MG63 (cell line): ENCODE measurements at regions not wholly inside any gene's neighbourhood (a gene's known extent, or its start where the extent isn't known, plus 50 kb on each side); places are given as distances from the start of the nearest gene placed in this dataset.
A peak's percentile ranks its signal among the peaks of the same experiment; 100 is the strongest.
"Not testable (repeated sequence)": the region's sequence is repeated elsewhere in the genome, so short reads cannot be mapped to it uniquely, and the experiment has no call there.

Experiments
- DNase-seq: peaks from one replicate; pipeline ENCODE4 v3.0.0-alpha.2; 2020
- H3K27me3 ChIP-seq: fragments of 250-450 bp; sonication (Bioruptor Pico); 2 replicates; pipeline ENCODE4 v1.5.1; 2020; ENCODE audit warnings: mild to moderate bottlenecking, moderate library complexity
- H3K36me3 ChIP-seq: fragments of 250-450 bp; sonication (Bioruptor Pico); 2 replicates; pipeline ENCODE4 v1.5.1; 2020; ENCODE audit warnings: mild to moderate bottlenecking, moderate library complexity
- H3K4me3 ChIP-seq: fragments of 250-450 bp; sonication (Bioruptor Pico); 2 replicates; pipeline ENCODE4 v1.5.1; 2020; ENCODE audit warnings: mild to moderate bottlenecking, moderate library complexity
- H3K9me3 ChIP-seq: fragments of 250-450 bp; sonication (Bioruptor Pico); 2 replicates; pipeline ENCODE4 v1.5.1; 2020; ENCODE audit warnings: mild to moderate bottlenecking, moderate library complexity

DNA sequence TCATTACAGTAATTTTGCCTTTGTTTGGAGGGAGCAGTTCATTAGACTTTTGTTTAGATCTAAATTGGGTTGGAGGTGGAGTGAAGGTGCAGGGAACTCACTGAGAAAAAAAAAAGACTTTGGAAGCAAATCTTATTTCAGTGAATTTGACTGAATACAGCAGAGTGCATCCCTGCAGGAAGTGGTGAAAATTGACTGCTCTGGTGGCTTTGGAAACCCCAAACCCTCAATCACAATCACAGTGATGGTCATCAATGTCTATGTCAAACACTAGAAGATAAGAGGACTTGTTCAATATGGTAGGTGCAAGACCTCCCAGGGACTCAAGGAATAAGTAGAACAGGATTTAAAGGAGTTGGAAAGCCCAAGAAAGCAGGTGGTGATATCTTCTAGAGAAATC lies 76.0 kb upstream of the RASA1 start:
- no peak for DNase-seq
- H3K9me3 ChIP-seq = no peaks in the 10 kb centered on the region
- H3K36me3 ChIP-seq = no peaks in the 10 kb centered on the region
- no peak overlapping the region for H3K4me3 ChIP-seq
- H3K27me3 ChIP-seq = no peaks in the 10 kb centered on the region

DNA sequence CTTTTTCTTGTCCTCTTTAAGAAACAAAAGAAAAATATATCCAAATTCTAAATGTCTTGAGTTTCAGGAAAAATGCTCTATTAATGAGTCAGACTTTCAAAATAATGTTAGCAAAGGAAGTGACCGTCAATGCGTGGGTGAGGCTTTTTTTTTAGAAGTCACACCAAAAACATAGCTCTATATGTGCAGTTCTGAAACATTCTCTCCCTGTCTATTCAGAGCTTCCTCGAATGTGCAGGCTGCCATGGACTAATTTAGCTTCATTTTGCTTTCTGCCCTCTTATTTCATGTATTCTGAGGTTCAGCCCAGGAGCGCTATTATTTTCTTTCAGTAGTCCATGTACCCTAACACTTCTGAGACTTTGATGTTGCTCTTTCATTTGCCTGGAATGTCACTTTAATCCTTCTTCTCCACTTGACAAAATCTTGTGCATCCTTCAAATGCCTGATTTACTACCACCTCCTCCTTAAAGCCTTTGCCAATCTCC lies 72.5 kb upstream of the RASA1 start:
- Histone ChIP-seq H3K27me3 (no peaks in the 10 kb centered on the region), H3K4me3 (no peak overlapping the region), H3K9me3 (no peaks in the 10 kb centered on the region), H3K36me3 (no peaks in the 10 kb centered on the region)
- peak; percentile 24 for DNase-seq

GRCh38 chr5:87195616-87196015 lies 72.1 kb upstream of the RASA1 start:
- Histone ChIP-seq H3K36me3 (no peaks in the 10 kb centered on the region), H3K27me3 (no peaks in the 10 kb centered on the region), H3K4me3 (no peak overlapping the region), H3K9me3 (no peaks in the 10 kb centered on the region)
- no peak for DNase-seq

GRCh38 chr5:87198010-87198409 lies 69.7 kb upstream of the RASA1 start:
- no peak for DNase-seq
- 0 out of 2 replicates have a peak, but pooled peaks cover 3% of the 10 kb centered on the region for H3K9me3 ChIP-seq
- H3K36me3 ChIP-seq = no peaks in the 10 kb centered on the region
- no peak overlapping the region for H3K4me3 ChIP-seq
- H3K27me3 ChIP-seq = no peaks in the 10 kb centered on the region

DNA sequence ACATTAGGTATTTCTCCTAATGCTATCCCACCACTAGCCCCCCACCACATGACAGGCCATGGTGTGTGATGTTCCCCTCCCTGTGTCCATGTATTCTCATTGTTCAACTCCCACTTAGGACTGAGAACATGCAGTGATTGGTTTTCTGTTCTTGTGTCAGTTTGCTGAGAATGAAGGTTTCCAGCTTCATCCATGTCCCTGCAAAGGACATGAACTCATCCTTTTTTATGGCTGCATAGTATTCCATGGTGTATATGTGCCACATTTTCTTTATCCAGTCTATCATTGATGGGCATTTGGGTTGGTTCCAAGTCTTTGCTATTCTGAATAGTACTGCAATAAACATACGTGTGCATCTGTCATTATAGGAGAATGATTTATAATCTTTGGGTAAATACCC lies 68.4 kb upstream of the RASA1 start:
- DNase-seq, H3K27me3 ChIP-seq, H3K4me3 ChIP-seq, H3K9me3 ChIP-seq, H3K36me3 ChIP-seq: not testable (repeated sequence)

DNA sequence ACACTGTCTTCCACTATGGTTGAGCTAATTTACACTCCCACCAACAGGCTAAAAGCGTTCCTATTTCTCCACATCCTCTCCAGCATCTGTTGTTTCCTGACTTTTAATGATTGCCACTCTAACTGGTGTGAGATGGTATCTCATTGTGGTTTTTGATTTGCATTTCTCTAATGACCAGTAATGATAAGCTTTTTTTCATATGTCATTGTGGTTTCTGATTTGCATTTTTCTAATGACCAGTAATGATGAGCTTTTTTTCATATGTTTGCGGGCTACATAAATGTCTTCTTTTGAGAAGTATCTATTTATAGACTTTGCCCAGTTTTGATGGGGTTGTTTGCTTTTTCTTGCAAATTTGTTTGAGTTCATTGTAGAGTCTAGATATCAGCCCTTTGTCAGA lies 68.0 kb upstream of the RASA1 start:
- not testable (repeated sequence) for H3K9me3 ChIP-seq, H3K36me3 ChIP-seq, H3K27me3 ChIP-seq, DNase-seq, H3K4me3 ChIP-seq

- H3K27me3 ChIP-seq = no peaks in the 10 kb centered on the region
- DNase-seq = no peak
- no peak overlapping the region for H3K4me3 ChIP-seq
- H3K36me3 ChIP-seq = no peaks in the 10 kb centered on the region
- H3K9me3 ChIP-seq = no peaks in the 10 kb centered on the region
These were observed 57.6 kb upstream of the RASA1 start for GRCh38 chr5:87210076-87210475.

- DNase-seq = no peak
- Histone ChIP-seq H3K9me3 (no peaks in the 10 kb centered on the region), H3K4me3 (no peak overlapping the region), H3K36me3 (no peaks in the 10 kb centered on the region), H3K27me3 (no peaks in the 10 kb centered on the region)
These were observed 56.9 kb upstream of the RASA1 start for GRCh38 chr5:87210743-87211142.

- H3K36me3 ChIP-seq = no peaks in the 10 kb centered on the region
- H3K9me3 ChIP-seq = no peaks in the 10 kb centered on the region
- no peak overlapping the region for H3K4me3 ChIP-seq
- H3K27me3 ChIP-seq = no peaks in the 10 kb centered on the region
- no peak for DNase-seq
These were observed 56.0 kb upstream of the RASA1 start for GRCh38 chr5:87211676-87212075.

GRCh38 chr5:87212183-87212582 lies 55.5 kb upstream of the RASA1 start:
- H3K4me3 ChIP-seq, H3K9me3 ChIP-seq, DNase-seq, H3K27me3 ChIP-seq, H3K36me3 ChIP-seq: not testable (repeated sequence)

DNA sequence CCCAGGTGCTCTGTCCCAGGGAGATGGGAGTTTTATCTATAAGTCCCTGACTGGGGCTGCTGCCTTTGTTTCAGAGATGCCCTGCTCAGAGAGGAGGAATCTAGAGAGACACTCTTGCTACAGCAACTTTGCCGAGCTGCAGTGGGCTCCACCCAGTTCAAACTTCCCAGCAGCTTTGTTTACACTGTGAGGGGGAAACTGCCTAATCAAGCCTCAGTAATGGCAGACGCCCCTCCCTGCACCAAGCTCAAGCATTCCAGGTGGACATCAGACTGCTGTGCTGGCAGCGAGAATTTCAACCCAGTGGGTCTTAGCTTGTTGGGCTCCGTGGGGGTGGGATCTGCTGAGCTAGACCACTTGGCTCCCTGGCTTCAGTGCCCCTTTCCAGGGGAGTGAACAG lies 50.2 kb upstream of the RASA1 start:
- H3K27me3 ChIP-seq, H3K4me3 ChIP-seq, H3K9me3 ChIP-seq, H3K36me3 ChIP-seq, DNase-seq: not testable (repeated sequence)
